ENCODE measurements at regions not wholly inside any gene's neighbourhood (a gene's known extent, or its start where the extent isn't known, plus 50 kb on each side); places are given as distances from the start of the nearest gene placed in this dataset.

GRCh38 chr3:16807391-16807790, 77.4 kb upstream of the PLCL2 start:
- TF ChIP-seq CTCF (IDR thresholded peaks at IDR 0.05; ENCODE audit: extremely low read depth in 1 of 2, insufficient read depth in 1 of 2, low read depth in 1 of 2, low read length in 2 of 2) (no peak), POLR2A (IDR thresholded peaks at IDR 0.05; ENCODE audit: low read depth, low read length) (no peak), GATA2 (IDR thresholded peaks at IDR 0.05; ENCODE audit: insufficient read depth, insufficient read length, low read depth, low read length) (peak; percentile 40), FOS (IDR thresholded peaks at IDR 0.05; ENCODE audit: borderline replicate concordance, insufficient read depth, low read length) (no peak), EZH2 (IDR thresholded peaks at IDR 0.05; ENCODE audit: borderline replicate concordance, low read depth, low read length, severe bottlenecking) (no peak), JUN (IDR thresholded peaks at IDR 0.05; ENCODE audit: borderline replicate concordance, insufficient read depth, insufficient read length, low read depth) (no peak)

All from endothelial cell of umbilical vein (primary cell).